C4-2B (cell line): ENCODE measurements at regions not wholly inside any gene's neighbourhood (a gene's known extent, or its start where the extent isn't known, plus 50 kb on each side); places are given as distances from the start of the nearest gene placed in this dataset.

Source experiments
- CTCF ChIP-seq: fragments of 450-650 bp; conservative IDR thresholded peaks from 2 replicates; pipeline ENCODE4 v1.5.1; 2017; ENCODE audit warnings: mild to moderate bottlenecking
- ZFX ChIP-seq: fragments of 450-650 bp; IDR thresholded peaks from 2 replicates; pipeline ENCODE4 v1.6.1; 2017

GRCh38 chrX:26574234-26574633, 358.3 kb downstream of the MAGEB5 start:
- TF ChIP-seq ZFX (no peak), CTCF (no peak)
